Esophagus squamous epithelium (tissue), 4 donors: ENCODE measurements at regions not wholly inside any gene's neighbourhood (a gene's known extent, or its start where the extent isn't known, plus 50 kb on each side); places are given as distances from the start of the nearest gene placed in this dataset.

Source experiments
- CTCF ChIP-seq, 6 experiments: fragments of 450-650 bp in 4 of 6; fragments of 200-600 bp in 2 of 6; sonication (generic) in 2 of 6; IDR thresholded peaks; one replicate each; pipeline ENCODE4 v1.5.1; 2016 to 2019; ENCODE audit warnings: antibody characterized with exemption in 6 of 6, mild to moderate bottlenecking in 4 of 6, moderate library complexity in 4 of 6
- POLR2A ChIP-seq, 4 donors: fragments of 450-650 bp; IDR thresholded peaks; one replicate each; pipeline ENCODE4 v1.6.1; 2017; ENCODE audit warnings: antibody characterized with exemption in 4 of 4, mild to moderate bottlenecking in 4 of 4, moderate library complexity in 3 of 4

- no peak for TF ChIP-seq CTCF (IDR thresholded peaks at IDR 0.05)
- TF ChIP-seq POLR2A (IDR thresholded peaks at IDR 0.05), result no peak
These were observed 172.8 kb downstream of the TRIM27 start for GRCh38 chr6:28750926-28751458.
